ENCODE measurements at regions not wholly inside any gene's neighbourhood (a gene's known extent, or its start where the extent isn't known, plus 50 kb on each side); places are given as distances from the start of the nearest gene placed in this dataset.

- TF ChIP-seq POLR2A (IDR thresholded peaks at IDR 0.05) = no peak
- no peak for TF ChIP-seq CTCF (IDR thresholded peaks at IDR 0.05)
Measured at GRCh38 chr5:39605588-39606575, 181.1 kb upstream of the DAB2 start.
